Adrenal gland (tissue), 5 donors: ENCODE measurements at regions not wholly inside any gene's neighbourhood (a gene's known extent, or its start where the extent isn't known, plus 50 kb on each side); places are given as distances from the start of the nearest gene placed in this dataset.

Experiments
- CTCF ChIP-seq, 6 experiments: fragments of 450-650 bp in 4 of 6; fragments of 200-600 bp in 2 of 6; sonication (generic) in 1 of 6; IDR thresholded peaks; 1 replicate in 5 of 6; 2 replicates in 1 of 6; pipeline versions ENCODE4 v1.5.1 to v1.8.0; 2016 to 2021; ENCODE audit warnings: antibody characterized with exemption in 6 of 6, mild to moderate bottlenecking in 2 of 6, moderate library complexity in 1 of 6
- POLR2A ChIP-seq, 2 donors: fragments of 450-650 bp; IDR thresholded peaks; one replicate each; pipeline ENCODE4 v1.6.1; 2017; ENCODE audit warnings: antibody characterized with exemption in 2 of 2, mild to moderate bottlenecking in 2 of 2, moderate library complexity in 1 of 2
- donor health status: DM: no; HTN: no; CAD: no.

GRCh38 chr1:105686026-105686425, 1370.4 kb upstream of the PRMT6 start:
- TF ChIP-seq CTCF (IDR thresholded peaks at IDR 0.05) = no peak
- TF ChIP-seq POLR2A (IDR thresholded peaks at IDR 0.05) = no peak
